ENCODE measurements at regions not wholly inside any gene's neighbourhood (a gene's known extent, or its start where the extent isn't known, plus 50 kb on each side); places are given as distances from the start of the nearest gene placed in this dataset.
"Not testable (repeated sequence)": the region's sequence is repeated elsewhere in the genome, so short reads cannot be mapped to it uniquely, and the experiment has no call there.

DNA sequence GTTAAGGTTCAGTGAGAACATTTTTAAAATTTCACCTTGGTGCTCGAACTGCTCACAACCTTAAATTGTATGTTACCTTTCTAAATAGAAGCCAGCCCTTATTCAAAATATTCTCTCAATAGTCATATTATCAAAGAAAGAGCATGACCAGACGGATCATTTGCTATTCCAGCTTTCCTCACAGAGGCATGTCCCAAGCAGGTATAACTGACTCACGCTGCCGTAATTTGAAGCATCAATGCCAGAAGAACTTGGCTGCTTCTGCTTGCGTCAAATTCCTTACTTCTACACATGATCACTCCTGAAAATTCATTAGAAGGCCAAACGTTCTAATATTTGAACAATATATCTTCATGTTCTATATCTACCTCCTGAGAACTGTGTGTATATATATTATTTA, 69.5 kb upstream of the VGLL4 start:
- no peak for DNase-seq (ENCODE audit: low read depth, low spot score)

DNA sequence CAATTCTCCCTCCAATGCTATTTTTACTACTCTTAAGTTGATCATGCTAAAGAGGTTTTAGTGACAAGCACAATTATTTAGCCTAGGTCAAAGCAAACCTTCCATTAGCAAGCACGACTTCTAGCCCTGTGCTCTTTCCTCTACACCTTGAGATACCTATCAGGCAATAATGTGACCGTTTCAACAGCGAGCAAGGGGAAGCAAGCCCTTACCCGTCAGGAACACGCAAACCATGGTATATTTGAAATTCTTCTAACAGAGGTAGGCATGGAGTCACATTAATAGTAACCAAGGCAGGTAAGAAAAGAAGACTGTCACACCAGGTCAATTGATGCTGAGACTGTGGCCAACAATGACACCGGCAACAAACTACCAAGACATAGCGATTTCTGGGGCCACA, 68.9 kb upstream of the VGLL4 start:
- DNase-seq (ENCODE audit: low read depth, low spot score) = no peak

DNA sequence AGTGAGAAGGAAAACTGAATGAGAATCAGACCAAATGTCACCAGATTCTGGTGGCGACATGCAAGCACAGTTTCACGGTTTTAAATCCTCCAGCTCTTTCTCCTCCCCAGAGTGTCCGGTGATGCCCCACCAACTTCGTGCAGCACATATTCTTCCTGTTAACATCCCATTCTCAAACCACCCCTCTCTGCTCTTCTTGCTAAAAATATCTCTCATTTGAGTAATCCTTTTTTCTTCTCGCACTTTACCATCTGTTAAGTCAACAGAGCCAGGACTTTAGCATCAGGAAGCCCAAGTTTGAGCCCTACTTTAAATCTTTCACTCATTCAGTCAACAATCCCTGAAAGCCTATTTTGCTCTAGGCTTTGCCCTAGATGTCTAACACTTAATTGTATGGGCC, 68.2 kb upstream of the VGLL4 start:
- DNase-seq (ENCODE audit: low read depth, low spot score) = no peak

DNA sequence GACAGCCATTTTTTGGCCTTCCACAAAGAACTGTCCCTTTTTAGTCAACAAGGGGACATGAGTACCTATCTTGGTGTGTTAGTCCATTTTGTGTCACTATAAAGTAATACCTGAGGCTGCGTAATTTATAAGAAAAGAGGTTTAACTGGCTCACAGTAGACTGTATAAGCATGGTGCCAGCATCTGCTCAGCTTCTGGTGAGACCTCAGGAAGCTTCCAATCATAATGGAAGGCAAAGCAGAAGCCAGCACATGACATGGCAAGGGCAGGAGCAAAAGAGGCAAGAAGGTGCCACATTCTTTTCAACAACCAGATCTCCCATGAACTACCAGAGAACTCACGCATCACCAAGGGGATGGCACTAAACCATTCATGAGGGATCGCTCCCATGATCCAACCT, 66.1 kb upstream of the VGLL4 start:
- no peak for DNase-seq (ENCODE audit: low read depth, low spot score)

DNA sequence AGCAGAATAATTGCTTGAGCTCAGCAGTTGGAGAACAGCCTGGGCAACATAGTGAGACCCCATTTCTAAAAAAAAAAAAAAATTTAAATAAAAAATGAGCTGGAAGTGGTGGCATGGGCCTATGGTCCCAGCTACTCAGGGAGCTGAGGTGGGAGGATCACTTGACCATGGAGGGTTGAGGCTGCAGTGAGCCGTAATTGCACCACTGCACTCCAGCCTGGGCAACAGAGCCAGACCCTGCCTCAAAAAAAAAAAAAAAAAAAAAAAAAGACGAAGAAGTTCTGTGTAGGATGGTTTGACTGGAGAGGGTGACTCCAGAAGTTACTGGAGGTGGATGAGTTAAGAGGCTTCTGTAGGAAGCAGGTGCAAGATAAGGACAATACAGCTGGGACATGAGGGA, 63.4 kb upstream of the VGLL4 start:
- not testable (repeated sequence) for DNase-seq (ENCODE audit: low read depth, low spot score)

DNA sequence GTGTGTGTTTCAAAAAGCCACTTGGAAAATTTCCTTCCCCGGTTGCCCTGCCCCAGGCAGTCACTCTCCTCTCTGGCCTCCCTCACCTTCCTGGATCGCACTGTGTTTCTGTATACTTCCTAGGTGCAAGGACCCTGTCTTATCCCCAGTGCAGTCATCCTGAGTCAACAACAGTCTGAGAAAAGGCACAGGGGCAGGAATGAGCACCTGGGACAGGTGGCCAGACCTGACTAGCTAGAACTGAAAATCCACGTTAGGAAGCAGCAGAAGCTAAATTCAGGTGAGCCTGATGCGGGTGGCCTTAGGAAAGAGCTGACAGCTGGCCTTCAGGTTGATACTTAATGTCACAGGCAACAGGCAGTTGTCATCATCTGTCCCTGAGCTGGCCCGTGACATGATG, 62.9 kb upstream of the VGLL4 start:
- DNase-seq (ENCODE audit: low read depth, low spot score) = no peak

DNA sequence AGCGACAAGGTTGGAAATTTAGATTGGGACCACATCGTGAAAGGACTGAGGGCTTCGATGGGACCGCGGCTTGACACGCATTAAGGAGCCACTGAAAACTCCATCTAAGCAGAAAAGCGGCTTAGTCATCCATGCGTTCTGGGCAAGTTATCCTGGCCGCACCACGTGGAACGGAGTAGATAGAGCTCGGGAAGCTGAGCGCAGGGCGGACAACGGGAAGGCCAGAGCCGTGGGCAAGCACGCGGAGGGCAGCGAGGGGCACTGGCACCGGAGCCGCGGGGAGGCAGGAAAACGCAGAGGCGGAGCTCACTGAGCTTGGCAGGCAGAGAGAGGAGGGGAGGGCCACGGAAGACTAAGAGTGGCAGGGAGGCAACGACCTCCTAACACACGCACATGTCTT, 61.3 kb upstream of the VGLL4 start:
- DNase-seq (ENCODE audit: low read depth, low spot score) = peak; percentile 36

DNA sequence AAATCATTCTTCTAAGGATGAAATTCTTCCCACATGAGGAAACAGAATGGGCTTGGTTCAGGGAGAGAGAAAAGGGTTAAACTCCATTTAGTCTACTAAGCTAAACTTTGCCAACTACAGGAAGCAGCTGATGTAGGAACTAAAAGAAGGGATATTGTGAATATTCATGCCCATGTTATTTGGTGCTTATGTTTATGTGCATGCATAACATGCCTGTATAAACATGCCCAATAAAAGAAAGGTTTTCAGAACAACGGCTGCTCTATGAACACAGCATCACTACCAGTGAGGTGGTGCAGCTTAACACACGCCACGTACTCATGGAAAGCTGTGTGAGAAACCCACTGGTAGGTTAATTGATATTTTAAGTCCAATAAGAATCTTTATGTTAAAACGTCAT, 59.4 kb upstream of the VGLL4 start:
- DNase-seq (ENCODE audit: low read depth, low spot score) = no peak

DNA sequence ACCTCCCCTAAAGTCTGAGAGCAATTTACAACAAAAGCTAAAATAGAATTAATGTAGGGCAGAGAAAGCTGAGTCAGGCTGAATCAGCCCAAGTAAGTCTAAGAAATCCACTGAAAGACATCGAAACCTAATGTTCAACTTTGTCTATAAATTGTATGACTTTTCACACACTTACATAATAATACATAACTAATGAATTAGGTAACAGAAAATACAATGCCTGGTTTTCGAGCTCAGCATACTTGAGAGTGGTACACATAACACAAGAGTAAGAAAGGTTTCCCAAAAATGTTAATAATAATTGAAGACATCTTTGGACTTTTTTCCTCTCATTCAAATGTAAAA, 55.3 kb upstream of the VGLL4 start:
- DNase-seq (ENCODE audit: low read depth, low spot score) = no peak

DNA sequence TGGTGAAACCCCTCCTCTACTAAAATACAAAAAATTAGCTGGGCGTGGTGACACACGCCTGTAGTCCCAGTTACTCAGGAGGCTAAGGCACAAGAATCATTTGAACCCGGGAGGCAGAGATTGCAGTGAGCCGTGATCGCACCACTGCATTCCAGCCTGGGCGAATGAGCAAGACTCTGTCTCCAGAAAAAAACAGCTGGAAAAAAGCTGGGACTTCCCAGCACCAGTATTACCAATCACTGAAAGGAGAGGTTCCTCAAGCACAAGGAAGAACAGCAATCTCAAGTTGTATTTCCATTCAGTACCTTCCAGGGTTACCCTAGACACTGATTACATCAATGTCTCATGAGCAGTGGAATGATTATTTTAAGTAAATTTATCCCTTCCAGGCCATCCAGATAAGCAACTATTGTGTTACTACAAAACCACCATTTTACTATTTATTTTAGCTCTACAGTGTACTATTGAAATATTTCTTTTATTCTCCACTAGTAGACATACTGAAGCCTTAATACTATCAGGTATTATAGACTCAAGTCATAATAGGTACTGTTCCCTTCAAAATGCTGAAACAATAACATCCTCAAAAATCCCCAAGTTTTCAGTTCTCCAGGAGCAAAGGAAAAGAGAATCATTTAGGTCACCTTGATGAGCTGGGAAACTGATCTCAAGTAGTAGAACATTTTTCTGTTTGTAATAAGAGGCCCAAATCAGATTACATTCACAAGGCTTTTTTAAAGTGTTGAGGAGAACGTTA, 54.8 kb upstream of the VGLL4 start:
- DNase-seq (ENCODE audit: low read depth, low spot score) = no peak

DNA sequence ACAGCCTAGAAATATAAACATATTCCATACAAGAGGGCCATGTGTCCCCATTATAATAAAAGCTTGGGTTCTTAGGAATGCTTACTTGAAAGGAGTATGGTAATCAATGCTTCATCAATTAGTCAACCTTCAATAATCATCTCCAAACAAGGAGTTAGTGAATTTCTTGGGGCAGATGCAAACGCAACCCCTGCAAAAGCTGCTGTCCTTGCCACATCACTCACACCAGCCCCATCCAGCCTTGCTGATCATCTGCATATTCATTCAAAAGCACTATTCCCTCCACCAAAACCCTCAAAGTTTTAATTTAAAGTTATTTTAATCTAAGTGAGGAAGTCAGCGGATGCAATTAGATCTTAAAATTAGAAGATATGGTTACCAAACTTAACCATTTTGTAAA, 54.0 kb upstream of the VGLL4 start:
- no peak for DNase-seq (ENCODE audit: low read depth, low spot score)

DNA sequence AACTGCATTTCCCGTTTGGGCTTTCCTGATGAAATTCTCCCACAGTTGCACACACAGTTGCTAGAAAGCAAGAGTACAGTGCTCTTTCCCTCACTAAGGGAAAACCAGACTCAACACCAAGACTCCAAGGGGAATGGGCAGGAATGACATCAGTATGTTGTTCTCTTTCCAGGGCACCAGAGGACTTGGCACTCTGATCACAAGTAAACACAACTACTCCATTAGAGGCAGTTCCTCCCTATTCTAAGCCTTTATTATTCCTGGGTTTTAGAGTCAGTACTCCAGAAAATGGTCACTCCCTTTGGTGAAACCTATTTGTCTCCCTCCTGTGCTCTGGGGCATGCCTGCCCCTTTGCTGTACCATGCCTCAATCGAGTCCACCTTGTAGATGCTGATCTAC, 52.3 kb upstream of the VGLL4 start:
- no peak for DNase-seq (ENCODE audit: low read depth, low spot score)
